Sigmoid colon (tissue), 6 donors: ENCODE measurements at regions not wholly inside any gene's neighbourhood (a gene's known extent, or its start where the extent isn't known, plus 50 kb on each side); places are given as distances from the start of the nearest gene placed in this dataset.

Source experiments
- DNase-seq: peaks from one replicate; pipeline ENCODE4 v3.0.0-alpha.2; 2019
- H3K27ac ChIP-seq, 4 donors: fragments of 200-600 bp; sonication (generic); one replicate each; pipeline ENCODE4 v1.5.1; 2016 to 2019; ENCODE audit warnings: mild to moderate bottlenecking in 1 of 4
- H3K27me3 ChIP-seq, 3 donors: fragments of 200-600 bp; sonication (generic); one replicate each; pipeline ENCODE4 v1.5.1; 2019; ENCODE audit warnings: mild to moderate bottlenecking in 1 of 3
- H3K36me3 ChIP-seq, 4 donors: fragments of 200-600 bp; sonication (generic); one replicate each; pipeline ENCODE4 v1.5.1; 2016 to 2019
- H3K4me1 ChIP-seq, 4 donors: fragments of 200-600 bp; sonication (generic); one replicate each; pipeline ENCODE4 v1.5.1; 2017 to 2019
- H3K4me3 ChIP-seq, 4 donors: fragments of 200-600 bp; sonication (generic); one replicate each; pipeline ENCODE4 v1.5.1; 2017 to 2019; ENCODE audit warnings: mild to moderate bottlenecking in 2 of 4, moderate library complexity in 1 of 4
- H3K9me3 ChIP-seq, 4 donors: fragments of 200-600 bp in 3 of 4; sonication (generic) in 3 of 4; one replicate each; pipeline versions ENCODE4 v1.5.1 to v1.6.1; 2013 to 2019
- CTCF ChIP-seq, 4 experiments: fragments of 450-650 bp in 3 of 4; fragments of 200-600 bp in 1 of 4; IDR thresholded peaks; one replicate each; pipeline ENCODE4 v1.5.1; 2016 to 2019; ENCODE audit warnings: antibody characterized with exemption in 4 of 4, mild to moderate bottlenecking in 3 of 4, moderate library complexity in 2 of 4
- EP300 ChIP-seq, 4 donors: sonication (generic); formaldehyde crosslinking; IDR thresholded peaks; one replicate each; pipeline ENCODE4 v1.6.1; 2017; ENCODE audit warnings: antibody characterized with exemption in 4 of 4
- POLR2A ChIP-seq, 2 donors: fragments of 450-650 bp; IDR thresholded peaks; one replicate each; pipeline ENCODE4 v1.6.1; 2016; ENCODE audit warnings: antibody characterized with exemption in 2 of 2, mild to moderate bottlenecking in 2 of 2, moderate library complexity in 2 of 2
- POLR2AphosphoS5 ChIP-seq, 4 donors: sonication (generic); formaldehyde crosslinking; IDR thresholded peaks; one replicate each; pipeline ENCODE4 v1.6.1; 2017; ENCODE audit warnings: antibody characterized with exemption in 4 of 4
- WGBS, 2 donors: extraction: QIAGEN DNeasy Blood & Tissue Kit; methylation state at CpG; one replicate each; pipeline ENCODE4 v1.1.7; 2013; 5-methylcytosine and 5-hydroxymethylcytosine counted together
- intact Hi-C: fragments of 100-400 bp; cut with DNase I; formaldehyde crosslinking; loops from one replicate; pipeline ENCODE4 v1.15.1; 2023
- donor health status: healthy with polysubstance abuse.
- donor health status: healthy.

- no peak for TF ChIP-seq POLR2A (IDR thresholded peaks at IDR 0.05)
- TF ChIP-seq EP300 (IDR thresholded peaks at IDR 0.05): no peak
- TF ChIP-seq CTCF (IDR thresholded peaks at IDR 0.05): no peak
- TF ChIP-seq POLR2AphosphoS5 (IDR thresholded peaks at IDR 0.05): no peak
- H3K36me3 ChIP-seq: no peaks in the 10 kb centered on the region
- no peak for DNase-seq
- no peak overlapping the region for H3K4me3 ChIP-seq
- H3K27me3 ChIP-seq: no peaks in the 10 kb centered on the region
- no peaks in the 10 kb centered on the region for H3K4me1 ChIP-seq
- no peaks in the 10 kb centered on the region for H3K9me3 ChIP-seq
- H3K27ac ChIP-seq: no peak overlapping the region
- intact Hi-C loops: no loop called here
- WGBS, 2 donors: 87 to 91% methylated on average over 3 of the region's 3 CpGs
These were observed 52.2 kb downstream of the FAT3 start for GRCh38 chr11:92276773-92277172.

- WGBS, 2 donors: 88 to 93% methylated on average over 1 of the region's 1 CpG
- no peaks in the 10 kb centered on the region for H3K36me3 ChIP-seq
- no peak overlapping the region for H3K4me3 ChIP-seq
- no peaks in the 10 kb centered on the region for H3K4me1 ChIP-seq
- intact Hi-C loops: no loop called here
- H3K9me3 ChIP-seq: no peaks in the 10 kb centered on the region
- H3K27me3 ChIP-seq: no peaks in the 10 kb centered on the region
- no peak for TF ChIP-seq POLR2AphosphoS5 (IDR thresholded peaks at IDR 0.05)
- TF ChIP-seq CTCF (IDR thresholded peaks at IDR 0.05): no peak
- TF ChIP-seq POLR2A (IDR thresholded peaks at IDR 0.05): no peak
- TF ChIP-seq EP300 (IDR thresholded peaks at IDR 0.05): no peak
- H3K27ac ChIP-seq: no peak overlapping the region
- no peak for DNase-seq
These were observed 53.3 kb downstream of the FAT3 start for GRCh38 chr11:92277871-92278270.

- DNase-seq: no peak
- intact Hi-C loops: no loop called here
- Histone ChIP-seq H3K4me1 (no peaks in the 10 kb centered on the region), H3K27ac (no peak overlapping the region), H3K9me3 (no peaks in the 10 kb centered on the region), H3K4me3 (no peak overlapping the region), H3K36me3 (no peaks in the 10 kb centered on the region), H3K27me3 (no peaks in the 10 kb centered on the region)
- no peak for TF ChIP-seq CTCF (IDR thresholded peaks at IDR 0.05)
- TF ChIP-seq POLR2AphosphoS5 (IDR thresholded peaks at IDR 0.05): no peak
- TF ChIP-seq POLR2A (IDR thresholded peaks at IDR 0.05): no peak
- no peak for TF ChIP-seq EP300 (IDR thresholded peaks at IDR 0.05)
- 93% methylated on average over 1 of the region's 1 CpG for WGBS, 2 donors
These were observed 54.3 kb downstream of the FAT3 start for GRCh38 chr11:92278791-92279433.

- peaks cover 0 to 9% (median 0%) of the 10 kb centered on the region in 4 donors for H3K4me1 ChIP-seq
- intact Hi-C loops: no loop called here
- TF ChIP-seq CTCF (IDR thresholded peaks at IDR 0.05): no peak
- TF ChIP-seq POLR2A (IDR thresholded peaks at IDR 0.05): no peak
- TF ChIP-seq POLR2AphosphoS5 (IDR thresholded peaks at IDR 0.05): no peak
- TF ChIP-seq EP300 (IDR thresholded peaks at IDR 0.05): no peak
- no peak overlapping the region for H3K4me3 ChIP-seq
- H3K9me3 ChIP-seq: no peaks in the 10 kb centered on the region
- no peak overlapping the region for H3K27ac ChIP-seq
- no peak for DNase-seq
- H3K36me3 ChIP-seq: no peaks in the 10 kb centered on the region
- H3K27me3 ChIP-seq: no peaks in the 10 kb centered on the region
- WGBS, 2 donors: 17 to 67% methylated on average over 3 of the region's 3 CpGs
These were observed 59.5 kb downstream of the FAT3 start for GRCh38 chr11:92284107-92284506.

- TF ChIP-seq EP300 (IDR thresholded peaks at IDR 0.05) (no peak), CTCF (IDR thresholded peaks at IDR 0.05) (no peak), POLR2A (IDR thresholded peaks at IDR 0.05) (no peak), POLR2AphosphoS5 (IDR thresholded peaks at IDR 0.05) (no peak)
- DNase-seq: no peak
- 82 to 87% methylated on average over 5 of the region's 5 CpGs for WGBS, 2 donors
- Histone ChIP-seq H3K36me3 (no peaks in the 10 kb centered on the region), H3K27me3 (no peaks in the 10 kb centered on the region), H3K4me1 (peaks cover 0 to 9% (median 0%) of the 10 kb centered on the region in 4 donors), H3K27ac (no peak overlapping the region), H3K9me3 (no peaks in the 10 kb centered on the region), H3K4me3 (no peak overlapping the region)
- intact Hi-C loops: no loop called here
These were observed 59.9 kb downstream of the FAT3 start for GRCh38 chr11:92284558-92284957.
